Left lung (tissue), 4 donors: ENCODE measurements at regions not wholly inside any gene's neighbourhood (a gene's known extent, or its start where the extent isn't known, plus 50 kb on each side); places are given as distances from the start of the nearest gene placed in this dataset.

Experiments
- ATAC-seq: fragments of 200-7000 bp; cut with Tn5 transposase; one replicate; pipeline ENCODE4 v1.9.1; 2020; ENCODE audit warnings: moderate library complexity
- DNase-seq, 4 donors: peaks; one replicate each; pipeline ENCODE4 v3.0.0-alpha.2; 2013 to 2020
- H3K27ac ChIP-seq, 2 donors: fragments of 200-600 bp; sonication (generic) in 1 of 2; one replicate each; pipeline versions ENCODE4 v1.5.0 to v1.8.0; 2020 to 2021
- H3K27me3 ChIP-seq, 2 donors: fragments of 200-600 bp; sonication (generic) in 1 of 2; one replicate each; pipeline versions ENCODE4 v1.5.0 to v1.8.0; 2020 to 2021
- H3K36me3 ChIP-seq, 2 donors: fragments of 200-600 bp; sonication (generic) in 1 of 2; one replicate each; pipeline versions ENCODE4 v1.5.0 to v1.8.0; 2020 to 2021
- H3K4me1 ChIP-seq, 2 donors: fragments of 200-600 bp; one replicate each; pipeline ENCODE4 v1.8.0; 2021
- H3K4me3 ChIP-seq, 2 donors: fragments of 200-600 bp; sonication (generic) in 1 of 2; one replicate each; pipeline versions ENCODE4 v1.5.0 to v1.8.0; 2020 to 2021; ENCODE audit warnings: mild to moderate bottlenecking in 1 of 2
- H3K9me3 ChIP-seq, 2 donors: fragments of 200-600 bp; sonication (generic) in 1 of 2; one replicate each; pipeline versions ENCODE4 v1.5.0 to v1.8.0; 2020 to 2021
- intact Hi-C, 2 donors: fragments of 100-400 bp; cut with DNase I; formaldehyde crosslinking; loops; one replicate each; pipeline versions ENCODE4 v1.11.2 to v1.14.2; 2022
- TF ChIP-seq, protein P1 (sequence below), 2 donors: fragments of 200-600 bp; sonication (generic) in 1 of 2; IDR thresholded peaks; one replicate each; pipeline versions ENCODE4 v1.5.0 to v1.8.0; 2021; ENCODE audit warnings: antibody characterized with exemption in 2 of 2
- donor health status: DM: no; HTN: yes; CAD: no.
- donor health status: DM: no; HTN: no; CAD: no.

DNA sequence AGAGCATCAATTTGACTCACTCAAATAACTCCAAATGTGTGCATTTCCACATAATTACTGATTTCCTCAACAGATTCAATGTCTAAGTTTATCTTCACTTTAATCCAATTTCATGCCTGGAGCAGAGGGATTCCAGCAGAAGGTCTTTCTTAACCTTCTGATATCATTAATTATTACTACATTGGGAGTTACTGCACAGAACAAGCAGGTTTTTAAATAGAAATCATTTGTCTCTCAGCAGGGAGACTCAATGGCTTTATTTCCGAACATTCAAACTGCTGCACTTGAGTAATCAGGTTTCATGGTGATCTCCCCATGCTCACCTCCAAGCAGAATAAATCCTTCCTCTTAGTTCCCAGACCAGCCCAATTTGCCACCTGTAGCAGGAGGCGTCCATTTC lies 264.8 kb upstream of the IGF1R start:
- no peak overlapping the region for H3K4me3 ChIP-seq
- H3K27me3 ChIP-seq: peaks cover 0 to 15% of the 10 kb centered on the region in 2 donors
- TF ChIP-seq, protein P1, sequence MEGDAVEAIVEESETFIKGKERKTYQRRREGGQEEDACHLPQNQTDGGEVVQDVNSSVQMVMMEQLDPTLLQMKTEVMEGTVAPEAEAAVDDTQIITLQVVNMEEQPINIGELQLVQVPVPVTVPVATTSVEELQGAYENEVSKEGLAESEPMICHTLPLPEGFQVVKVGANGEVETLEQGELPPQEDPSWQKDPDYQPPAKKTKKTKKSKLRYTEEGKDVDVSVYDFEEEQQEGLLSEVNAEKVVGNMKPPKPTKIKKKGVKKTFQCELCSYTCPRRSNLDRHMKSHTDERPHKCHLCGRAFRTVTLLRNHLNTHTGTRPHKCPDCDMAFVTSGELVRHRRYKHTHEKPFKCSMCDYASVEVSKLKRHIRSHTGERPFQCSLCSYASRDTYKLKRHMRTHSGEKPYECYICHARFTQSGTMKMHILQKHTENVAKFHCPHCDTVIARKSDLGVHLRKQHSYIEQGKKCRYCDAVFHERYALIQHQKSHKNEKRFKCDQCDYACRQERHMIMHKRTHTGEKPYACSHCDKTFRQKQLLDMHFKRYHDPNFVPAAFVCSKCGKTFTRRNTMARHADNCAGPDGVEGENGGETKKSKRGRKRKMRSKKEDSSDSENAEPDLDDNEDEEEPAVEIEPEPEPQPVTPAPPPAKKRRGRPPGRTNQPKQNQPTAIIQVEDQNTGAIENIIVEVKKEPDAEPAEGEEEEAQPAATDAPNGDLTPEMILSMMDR (IDR thresholded peaks at IDR 0.05): no peak
- H3K27ac ChIP-seq: no peak overlapping the region
- peaks cover 0 to 7% of the 10 kb centered on the region in 2 donors for H3K9me3 ChIP-seq
- ATAC-seq (no peak), DNase-seq (no peak)
- intact Hi-C loops: no loop called here
- H3K36me3 ChIP-seq: no peaks in the 10 kb centered on the region
- H3K4me1 ChIP-seq: no peaks in the 10 kb centered on the region

DNA sequence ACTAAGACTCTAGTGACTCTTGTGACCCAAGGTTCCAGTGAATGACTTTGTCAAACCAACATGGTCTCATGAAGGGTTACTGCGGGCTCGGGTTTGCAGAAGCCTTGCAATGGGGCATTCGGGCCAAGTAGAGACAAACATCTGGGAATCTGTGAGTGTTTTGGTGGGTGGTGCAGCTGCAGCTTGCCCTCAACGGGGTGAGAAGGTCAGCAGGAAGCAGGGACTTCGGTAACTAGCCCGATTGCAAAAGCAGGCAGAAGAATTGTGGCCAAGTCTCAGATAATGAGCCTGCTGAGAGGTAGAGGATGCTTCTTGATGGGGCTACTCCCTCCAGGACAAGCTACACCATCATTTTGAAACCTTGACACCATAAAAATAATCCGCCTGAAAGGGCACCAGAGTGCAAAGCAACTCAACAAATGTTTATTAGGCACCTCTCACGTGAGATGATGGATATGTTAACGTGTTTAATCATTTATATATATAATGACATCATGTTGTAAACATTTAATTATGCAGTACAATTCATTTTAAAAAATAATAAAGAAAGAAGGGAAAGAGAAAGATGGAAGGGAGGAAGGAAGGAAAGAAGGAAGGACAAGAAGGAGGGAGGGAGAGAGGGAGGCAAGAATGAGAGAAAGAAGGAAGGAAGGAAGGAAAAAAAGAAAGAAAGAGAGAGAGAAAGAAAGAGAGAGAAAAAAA lies 263.9 kb upstream of the IGF1R start:
- intact Hi-C loops: no loop called here
- no peaks in the 10 kb centered on the region for H3K9me3 ChIP-seq
- TF ChIP-seq, protein P1 (IDR thresholded peaks at IDR 0.05): no peak
- DNase-seq (no peak), ATAC-seq (no peak)
- no peak overlapping the region for H3K4me3 ChIP-seq
- no peaks in the 10 kb centered on the region for H3K36me3 ChIP-seq
- peaks cover 0 to 15% of the 10 kb centered on the region in 2 donors for H3K27me3 ChIP-seq
- H3K27ac ChIP-seq: no peak overlapping the region
- H3K4me1 ChIP-seq: no peaks in the 10 kb centered on the region

DNA sequence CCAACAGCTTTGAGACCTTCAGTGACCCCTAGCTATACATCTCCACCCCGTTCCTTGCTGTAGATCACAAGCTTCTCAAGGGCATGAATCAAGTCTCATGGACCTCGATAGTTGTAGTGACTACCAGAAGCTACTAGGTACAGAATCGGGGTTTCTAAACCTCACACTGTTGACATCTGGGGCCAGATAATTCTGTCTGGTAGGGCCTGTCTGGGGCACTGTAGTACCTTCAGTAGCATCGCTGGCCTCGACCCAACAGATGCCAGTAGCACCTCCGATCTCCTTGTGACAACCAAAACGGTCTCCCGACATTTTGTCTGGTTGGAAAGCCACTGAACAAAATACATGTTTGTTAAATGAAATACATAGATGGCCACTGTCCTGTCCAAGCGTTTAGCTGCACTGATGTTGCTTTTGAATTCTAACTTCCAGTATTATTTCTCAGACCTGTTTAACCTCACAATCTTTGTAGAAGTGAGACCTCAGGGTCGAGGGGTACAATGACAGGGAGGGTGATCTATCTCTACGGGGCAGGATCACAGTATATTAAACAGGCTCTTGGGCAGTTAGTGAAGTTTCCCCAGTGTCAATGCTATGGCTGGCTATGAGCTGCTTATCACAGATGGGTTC lies 262.5 kb upstream of the IGF1R start:
- H3K36me3 ChIP-seq: no peaks in the 10 kb centered on the region
- DNase-seq (no peak), ATAC-seq (no peak)
- H3K27me3 ChIP-seq: peaks cover 0 to 15% of the 10 kb centered on the region in 2 donors
- H3K9me3 ChIP-seq: no peaks in the 10 kb centered on the region
- no peak overlapping the region for H3K27ac ChIP-seq
- H3K4me3 ChIP-seq: no peak overlapping the region
- intact Hi-C loops: no loop called here
- H3K4me1 ChIP-seq: no peaks in the 10 kb centered on the region
- TF ChIP-seq, protein P1 (IDR thresholded peaks at IDR 0.05): no peak

DNA sequence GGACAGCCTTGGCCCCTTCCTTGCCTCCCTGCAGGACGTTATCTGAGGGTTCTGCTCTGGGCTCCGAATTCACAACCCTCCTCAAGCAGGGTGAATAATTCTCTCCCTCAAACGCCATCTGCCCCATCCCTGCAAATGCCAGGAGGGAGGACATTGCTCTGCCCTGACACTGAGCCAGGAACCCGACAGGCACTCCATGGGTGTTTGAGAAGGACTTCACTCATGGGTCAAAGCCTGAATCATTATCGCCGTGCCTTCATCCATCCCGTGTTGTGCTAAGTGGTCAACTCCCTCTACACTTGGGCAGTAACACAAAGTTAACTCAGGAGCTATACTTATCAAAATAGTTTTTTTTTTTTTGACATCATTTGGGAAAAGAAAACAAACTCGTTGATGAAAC lies 261.8 kb upstream of the IGF1R start:
- intact Hi-C loops: no loop called here
- Histone ChIP-seq H3K27ac (no peak overlapping the region), H3K4me3 (no peak overlapping the region), H3K4me1 (no peaks in the 10 kb centered on the region), H3K9me3 (no peaks in the 10 kb centered on the region), H3K36me3 (no peaks in the 10 kb centered on the region), H3K27me3 (peaks cover 0 to 18% of the 10 kb centered on the region in 2 donors)
- TF ChIP-seq, protein P1 (IDR thresholded peaks at IDR 0.05): no peak
- ATAC-seq (no peak), DNase-seq (no peak)

DNA sequence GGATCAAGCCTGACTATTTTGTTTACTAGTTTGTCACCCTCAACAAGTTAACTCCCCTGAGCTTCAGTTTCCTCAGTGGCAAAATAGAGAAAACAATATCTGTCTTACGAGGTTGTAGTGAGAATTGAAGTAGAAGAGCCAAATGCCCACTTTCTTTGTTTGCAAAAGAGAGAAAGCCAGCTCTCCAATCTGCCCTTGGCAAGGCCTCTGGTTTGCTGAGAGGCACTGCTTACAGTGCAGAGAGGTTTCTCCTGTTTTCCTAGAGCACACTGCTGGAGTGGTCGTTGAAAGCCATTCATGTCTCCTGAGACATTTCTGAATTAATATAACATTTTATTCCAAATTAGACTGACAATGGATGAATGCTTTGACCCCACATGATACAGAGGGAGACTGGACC lies 260.5 kb upstream of the IGF1R start:
- H3K36me3 ChIP-seq: no peaks in the 10 kb centered on the region
- no peaks in the 10 kb centered on the region for H3K4me1 ChIP-seq
- no peaks in the 10 kb centered on the region for H3K9me3 ChIP-seq
- no peak for ATAC-seq
- H3K4me3 ChIP-seq: no peak overlapping the region
- H3K27ac ChIP-seq: no peak overlapping the region
- intact Hi-C loops: no loop called here
- peaks cover 0 to 30% of the 10 kb centered on the region in 2 donors for H3K27me3 ChIP-seq
- TF ChIP-seq, protein P1 (IDR thresholded peaks at IDR 0.05): no peak
- DNase-seq: no peak
